A549 (cell line): ENCODE measurements at regions not wholly inside any gene's neighbourhood (a gene's known extent, or its start where the extent isn't known, plus 50 kb on each side); places are given as distances from the start of the nearest gene placed in this dataset.

Source experiments
- ATAC-seq, 2 experiments: fragments of 200-7000 bp in 1 of 2; fragments of >200 bp in 1 of 2; cut with Nextera tagmentation in 1 of 2; cut with Tn5 transposase in 1 of 2; 3 replicates each; pipeline versions ENCODE4 v1.8.0 to v1.9.1; 2018 to 2020; ENCODE audit warnings: mild to moderate bottlenecking in 1 of 2, moderate library complexity in 1 of 2
- CTCF ChIA-PET: fragments of 300-600 bp; sonication (Branson Sonifier 250); formaldehyde crosslinking; extraction: SDS; loops from one replicate; lab custom pipeline; 2021; ENCODE audit warnings: antibody characterized with exemption, inconsistent platforms; lab: Yijun Ruan, JAX
- POLR2A ChIA-PET: fragments of 350-600 bp; formaldehyde crosslinking; extraction: SDS; loops from one replicate; lab custom pipeline; 2021; ENCODE audit warnings: antibody characterized with exemption, inconsistent platforms; lab: Yijun Ruan, JAX
- DNase-seq, 2 experiments: peaks; one replicate each; pipeline versions ENCODE4 v3.0.0 to v3.0.0-alpha.2; 2011 to 2016; ENCODE audit warnings: low read depth in 1 of 2, low spot score in 1 of 2
- FAIRE-seq: peaks from 2 replicates; lab custom pipeline; 2011; peaks lifted over from hg19 to GRCh38; lab: Jason Lieb, UNC
- H3K27ac ChIP-seq, 2 experiments: fragments of >200 bp; sonication (Bioruptor Twin); formaldehyde crosslinking; 3 replicates each; pipeline ENCODE4 v1.5.1; 2016 to 2017
- H3K4me1 ChIP-seq: fragments of >200 bp; sonication (Bioruptor Twin); formaldehyde crosslinking; 3 replicates; pipeline ENCODE4 v1.6.1; 2016
- H3K4me2 ChIP-seq: fragments of >200 bp; sonication (Bioruptor Twin); formaldehyde crosslinking; 3 replicates; pipeline ENCODE4 v1.6.1; 2016
- H3K4me3 ChIP-seq: fragments of >200 bp; sonication (Bioruptor Twin); formaldehyde crosslinking; 3 replicates; pipeline ENCODE4 v1.5.1; 2016
- H3K9me3 ChIP-seq: fragments of >200 bp; sonication (Bioruptor Twin); formaldehyde crosslinking; 3 replicates; pipeline ENCODE4 v1.6.1; 2016
- ATOH8 ChIP-seq: fragments of 250-450 bp; sonication (Bioruptor Pico); IDR thresholded peaks from 2 replicates; pipeline ENCODE4 v1.5.0; 2020; ENCODE audit warnings: low read depth, mild to moderate bottlenecking, moderate library complexity
- BCL3 ChIP-seq: fragments of >200 bp; sonication (Bioruptor Twin); formaldehyde crosslinking; IDR thresholded peaks from 3 replicates; pipeline ENCODE4 v1.6.1; 2016
- CBX8 ChIP-seq: fragments of 200-600 bp; sonication (generic); IDR thresholded peaks from 2 replicates; pipeline ENCODE4 v1.6.1; 2016
- CEBPB ChIP-seq, 2 experiments: fragments of >200 bp in 1 of 2; sonication (Bioruptor Twin) in 1 of 2; formaldehyde crosslinking in 1 of 2; IDR thresholded peaks; 2 replicates each; pipeline ENCODE4 v1.6.1; 2012 to 2016
- E2F6 ChIP-seq: IDR thresholded peaks from 2 replicates; pipeline ENCODE4 v1.6.1; 2012; ENCODE audit warnings: low read depth, borderline replicate concordance
- ELK1 ChIP-seq: fragments of 150-350 bp; IDR thresholded peaks from 2 replicates; pipeline ENCODE4 v1.6.1; 2014; ENCODE audit warnings: low read depth, mild to moderate bottlenecking, low read length
- EP300 ChIP-seq, 2 experiments: fragments of >200 bp; sonication (Bioruptor Twin); formaldehyde crosslinking; IDR thresholded peaks; 2 replicates in 1 of 2; 3 replicates in 1 of 2; pipeline ENCODE4 v1.6.1; 2016 to 2017
- FOSL2 ChIP-seq, 2 experiments: fragments of 450-650 bp in 1 of 2; fragments of >200 bp in 1 of 2; sonication (Bioruptor Twin) in 1 of 2; formaldehyde crosslinking; IDR thresholded peaks; 2 replicates each; pipeline versions ENCODE4 v1.5.0 to v1.6.1; 2016 to 2020; ENCODE audit warnings: mild to moderate bottlenecking in 1 of 2, moderate library complexity in 1 of 2
- HDAC2 ChIP-seq: fragments of 200-600 bp; sonication (generic); IDR thresholded peaks from 2 replicates; pipeline ENCODE4 v1.6.1; 2016
- HES2 ChIP-seq: fragments of >200 bp; sonication (Bioruptor Twin); formaldehyde crosslinking; IDR thresholded peaks from 2 replicates; pipeline ENCODE4 v1.6.1; 2016
- HOXB5 ChIP-seq: fragments of 250-450 bp; sonication (Bioruptor Pico); IDR thresholded peaks from 2 replicates; pipeline ENCODE4 v1.5.0; 2020; ENCODE audit warnings: mild to moderate bottlenecking, moderate library complexity
- KDM1A ChIP-seq: fragments of 200-600 bp; sonication (generic); IDR thresholded peaks from 2 replicates; pipeline ENCODE4 v1.6.1; 2016; ENCODE audit warnings: low read depth, mild to moderate bottlenecking
- KDM5A ChIP-seq: fragments of 200-600 bp; sonication (generic); IDR thresholded peaks from 2 replicates; pipeline ENCODE4 v1.6.1; 2016; ENCODE audit warnings: antibody characterized with exemption, mild to moderate bottlenecking
- MAFK ChIP-seq: fragments of 450-650 bp; IDR thresholded peaks from 2 replicates; pipeline ENCODE4 v1.6.1; 2014; ENCODE audit not compliant: partially characterized antibody
- NR3C1 ChIP-seq: fragments of >200 bp; sonication (Bioruptor Twin); formaldehyde crosslinking; IDR thresholded peaks from 3 replicates; pipeline ENCODE4 v1.6.1; 2017
- PBX3 ChIP-seq: IDR thresholded peaks from 2 replicates; pipeline ENCODE4 v1.6.1; 2012
- POLR2AphosphoS2 ChIP-seq: conservative IDR thresholded peaks from 2 replicates; pipeline ENCODE4 v1.6.1; 2012; ENCODE audit warnings: low read length, improper control_type of control experiment, inconsistent platforms
- RARB ChIP-seq: fragments of 250-450 bp; sonication (Bioruptor Pico); IDR thresholded peaks from 2 replicates; pipeline ENCODE4 v1.8.0; 2021; ENCODE audit warnings: mild to moderate bottlenecking, moderate library complexity
- RCOR1 ChIP-seq: fragments of 150-350 bp; IDR thresholded peaks from 2 replicates; pipeline ENCODE4 v1.6.1; 2014; ENCODE audit warnings: antibody characterized with exemption, low read length, low read depth
- REST ChIP-seq: fragments of 200-600 bp; sonication (generic); IDR thresholded peaks from 2 replicates; pipeline ENCODE4 v1.6.1; 2016; ENCODE audit warnings: antibody characterized with exemption, mild to moderate bottlenecking, moderate library complexity
- SREBF2 ChIP-seq: fragments of 450-650 bp; IDR thresholded peaks from 2 replicates; pipeline ENCODE4 v1.6.1; 2014; ENCODE audit warnings: mild to moderate bottlenecking, moderate library complexity
- WGBS: methylation state at CpG from one replicate; pipeline ENCODE4 v1.1.6; 2017; ENCODE audit errors: missing lambda C conversion rate; 5-methylcytosine and 5-hydroxymethylcytosine counted together

GRCh38 chr10:42941295-42941644 is 135.6 kb upstream of the RET start:
- ChIA-PET CTCF (no interaction called here), POLR2A (no interaction called here)
- Histone ChIP-seq H3K4me1 (no peaks in the 10 kb centered on the region), H3K27ac (no peak overlapping the region), H3K4me2 (no peak overlapping the region), H3K9me3 (no peaks in the 10 kb centered on the region), H3K4me3 (no peak overlapping the region)
- DNase-seq = no peak
- no peak for TF ChIP-seq ELK1
- no peak for TF ChIP-seq CBX8
- no peak for TF ChIP-seq FOSL2 (IDR thresholded peaks at IDR 0.05)
- TF ChIP-seq FOSL2 (CRISPR knock-in tag; IDR thresholded peaks at IDR 0.05) = no peak
- TF ChIP-seq ATOH8 (CRISPR knock-in tag) = no peak
- no peak for TF ChIP-seq HOXB5 (CRISPR knock-in tag)
- TF ChIP-seq RARB (CRISPR knock-in tag) = no peak
- no peak for TF ChIP-seq BCL3
- TF ChIP-seq REST = no peak
- no peak for TF ChIP-seq POLR2AphosphoS2
- ATAC-seq = no peak
- FAIRE-seq = no peak
- WGBS = 61% methylated on average over 14 of the region's 14 CpGs

GRCh38 chr10:42941790-42942189 is 135.1 kb upstream of the RET start:
- ATAC-seq (no peak), FAIRE-seq (no peak), DNase-seq (no peak)
- no peaks in the 10 kb centered on the region for H3K4me1 ChIP-seq
- ChIA-PET CTCF (no interaction called here), POLR2A (no interaction called here)
- 37% methylated on average over 5 of the region's 5 CpGs for WGBS
- H3K27ac ChIP-seq = no peak overlapping the region
- H3K4me2 ChIP-seq = no peak overlapping the region
- no peak overlapping the region for H3K4me3 ChIP-seq
- no peak for TF ChIP-seq RCOR1
- no peak for TF ChIP-seq HES2
- no peak for TF ChIP-seq CEBPB (IDR thresholded peaks at IDR 0.05)
- TF ChIP-seq KDM1A = no peak
- TF ChIP-seq EP300 (IDR thresholded peaks at IDR 0.05) = no peak
- no peak for TF ChIP-seq KDM5A
- no peak for TF ChIP-seq MAFK
- TF ChIP-seq SREBF2 = no peak
- no peak for TF ChIP-seq E2F6
- no peak for TF ChIP-seq HDAC2
- no peak for TF ChIP-seq PBX3
- no peak for TF ChIP-seq NR3C1
- TF ChIP-seq HOXB5 (CRISPR knock-in tag) = no peak
- H3K9me3 ChIP-seq = no peaks in the 10 kb centered on the region
